K562 (cell line): ENCODE measurements at regions not wholly inside any gene's neighbourhood (a gene's known extent, or its start where the extent isn't known, plus 50 kb on each side); places are given as distances from the start of the nearest gene placed in this dataset.

Source experiments
- ATAC-seq: fragments of 200-7000 bp; cut with Tn5 transposase; 3 replicates; pipeline ENCODE4 v1.9.1; 2020; ENCODE audit warnings: moderate library complexity
- BruUV-seq: library from RNA; stranded (reverse); fragments of 400-500 nt; replicated peaks from 2 replicates; lab custom pipeline; 2021; lab: Mats Ljungman, UMichigan
- CTCF ChIA-PET: fragments of 300-600 bp; formaldehyde crosslinking; extraction: SDS; loops from one replicate; lab custom pipeline; 2021; ENCODE audit warnings: low intra/inter-chr PET ratio; lab: Yijun Ruan, JAX
- POLR2A ChIA-PET: fragments of 300-600, 350-650 bp; sonication (Branson Sonifier 250); formaldehyde crosslinking; extraction: SDS; loops from one replicate; lab custom pipeline; 2021; ENCODE audit warnings: antibody characterized with exemption, inconsistent platforms; lab: Yijun Ruan, JAX
- DNase-seq, 4 experiments: peaks; one replicate each; pipeline versions ENCODE4 v3.0.0 to v3.0.0-alpha.2; 2011 to 2018; ENCODE audit warnings: low spot score in 3 of 4, mixed read lengths in 3 of 4; ENCODE audit errors: extremely low read depth in 1 of 4
- FAIRE-seq: peaks from 2 replicates; lab custom pipeline; 2011; peaks lifted over from hg19 to GRCh38; lab: Jason Lieb, UNC
- H2AFZ ChIP-seq: 2 replicates; pipeline ENCODE4 v1.6.0; 2011; ENCODE audit warnings: low read depth, low read length, control low read depth, inconsistent platforms
- H3K27ac ChIP-seq: fragments of 200-600 bp; 3 replicates; pipeline ENCODE4 v1.8.0; 2011; ENCODE audit warnings: low read depth, mild to moderate bottlenecking, control low read depth, inconsistent platforms, low read length, moderate library complexity, mixed read lengths; ENCODE audit errors: extremely low read depth
- H3K27me3 ChIP-seq, 2 experiments: fragments of 300-600 bp in 1 of 2; 2 replicates in 1 of 2; 3 replicates in 1 of 2; pipeline versions ENCODE4 v1.6.0 to v1.8.0; 2011; ENCODE audit warnings: inconsistent platforms in 2 of 2, low read length in 2 of 2, mild to moderate bottlenecking in 1 of 2, mixed read lengths in 1 of 2, moderate library complexity in 1 of 2; ENCODE audit not compliant: control insufficient read depth in 2 of 2, insufficient read depth in 2 of 2
- H3K36me3 ChIP-seq: fragments of 300-600 bp; 3 replicates; pipeline ENCODE4 v1.8.0; 2011; ENCODE audit warnings: mild to moderate bottlenecking, low read length, inconsistent platforms; ENCODE audit not compliant: control insufficient read depth, insufficient read depth
- H3K4me1 ChIP-seq, 2 experiments: fragments of 200-600 bp in 1 of 2; replicated peaks in 1 of 2; 2 replicates in 1 of 2; 3 replicates in 1 of 2; pipeline versions ENCODE4 v1.5.1 to v1.8.0; 2011; ENCODE audit warnings: inconsistent platforms in 2 of 2, low read length in 2 of 2, mild to moderate bottlenecking in 1 of 2, mixed read lengths in 1 of 2, moderate library complexity in 1 of 2; ENCODE audit not compliant: control insufficient read depth in 2 of 2, insufficient read depth in 2 of 2
- H3K4me2 ChIP-seq: 2 replicates; pipeline ENCODE4 v1.6.1; 2011; ENCODE audit warnings: low read length, control low read depth, inconsistent platforms, mixed read lengths; ENCODE audit not compliant: insufficient read depth
- H3K4me3 ChIP-seq: fragments of 200-600 bp; sonication (generic), shearing (Covaris generic); 2 replicates; pipeline ENCODE4 v1.5.1; 2016; ENCODE audit warnings: control low read depth, inconsistent platforms
- H3K79me2 ChIP-seq: fragments of 200-600 bp; 3 replicates; pipeline ENCODE4 v1.8.0; 2011; ENCODE audit warnings: low read length, inconsistent platforms; ENCODE audit not compliant: control insufficient read depth, insufficient read depth
- H3K9ac ChIP-seq, 2 experiments: 2 replicates each; pipeline versions ENCODE4 v1.6.0 to v1.6.1; 2011; ENCODE audit warnings: low read depth in 2 of 2, low read length in 2 of 2, control low read depth in 1 of 2, inconsistent platforms in 1 of 2, mild to moderate bottlenecking in 1 of 2, mixed read lengths in 1 of 2; ENCODE audit not compliant: insufficient read depth in 1 of 2
- H3K9me1 ChIP-seq: one replicate; pipeline ENCODE4 v1.6.0; 2011; ENCODE audit warnings: inconsistent platforms, mild to moderate bottlenecking, low read length, moderate library complexity; ENCODE audit not compliant: control insufficient read depth, insufficient read depth
- H3K9me3 ChIP-seq: replicated peaks from 2 replicates; pipeline ENCODE4 v1.5.1; 2011; ENCODE audit warnings: low read depth, low read length, inconsistent platforms; ENCODE audit not compliant: control insufficient read depth, insufficient read depth
- H4K20me1 ChIP-seq: replicated peaks from 2 replicates; pipeline ENCODE4 v1.6.1; 2011; ENCODE audit warnings: low read length, inconsistent platforms, mixed read lengths; ENCODE audit not compliant: control insufficient read depth, insufficient read depth
- CUX1 ChIP-seq: fragments of 200-800 bp; sonication (Bioruptor generic); IDR thresholded peaks from 2 replicates; pipeline ENCODE4 v1.6.1; 2016; ENCODE audit warnings: missing genetic modification characterization, missing compliant biosample characterization
- EP300 ChIP-seq: IDR thresholded peaks from 2 replicates; pipeline ENCODE4 v1.6.1; 2012; ENCODE audit warnings: low read length, improper control_type of control experiment
- NFRKB ChIP-seq: fragments of 450-650 bp; IDR thresholded peaks from 2 replicates; pipeline ENCODE4 v1.6.1; 2016; ENCODE audit warnings: low read depth
- TAF7 ChIP-seq: fragments of 450-650 bp; IDR thresholded peaks from 2 replicates; pipeline ENCODE4 v1.6.1; 2016; ENCODE audit warnings: missing genetic modification characterization, missing compliant biosample characterization
- TFAP4 ChIP-seq: sonication (generic); formaldehyde crosslinking; IDR thresholded peaks from 2 replicates; pipeline ENCODE4 v1.8.0; 2022; ENCODE audit warnings: missing genetic modification reagents, mild to moderate bottlenecking, moderate library complexity, borderline replicate concordance
- ZNF785 ChIP-seq: fragments of 250-450 bp; sonication (Bioruptor Pico); IDR thresholded peaks from 2 replicates; pipeline ENCODE4 v1.4.0; 2020; ENCODE audit warnings: mild to moderate bottlenecking
- WGBS: fragments of 100-300 bp; shearing (Covaris generic); methylation state at CpG from one replicate; pipeline ENCODE4 v1.1.6; 2016; ENCODE audit warnings: low coverage, mixed read lengths; ENCODE audit not compliant: insufficient coverage; ENCODE audit errors: missing lambda C conversion rate; 5-methylcytosine and 5-hydroxymethylcytosine counted together
- in situ Hi-C: fragments of 300-500 bp; cut with MboI; formaldehyde crosslinking; loops from 4 replicates; pipeline ENCODE4 v1.15.0; 2018; ENCODE audit warnings: inconsistent platforms, mixed read lengths
- intact Hi-C: fragments of 100-400 bp; cut with micrococcal nuclease; formaldehyde crosslinking; loops from 2 replicates; pipeline ENCODE4 v1.14.2; 2022
- TF ChIP-seq, protein P1 (sequence below): sonication (generic); formaldehyde crosslinking; IDR thresholded peaks from 2 replicates; pipeline ENCODE4 v1.8.1; 2023; ENCODE audit warnings: mild to moderate bottlenecking, missing genetic modification reagents

GRCh38 chr5:27482663-27483062 lies 444.3 kb upstream of the CDH9 start:
- H3K27me3 ChIP-seq, result no peaks in the 10 kb centered on the region
- H3K4me3 ChIP-seq, result no peak overlapping the region
- H3K9me1 ChIP-seq, result no peaks in the 10 kb centered on the region
- no TSS peak for BruUV-seq
- no peaks in the 10 kb centered on the region for H4K20me1 ChIP-seq
- intact Hi-C loops (no loop called here), in situ Hi-C loops (no loop called here)
- ATAC-seq (no peak), DNase-seq (no peak), FAIRE-seq (no peak)
- no peaks in the 10 kb centered on the region for H3K79me2 ChIP-seq
- H3K36me3 ChIP-seq, result no peaks in the 10 kb centered on the region; the same call in 2 of the 3 replicates
- ChIA-PET CTCF (no interaction called here), POLR2A (no interaction called here)
- H3K27ac ChIP-seq, result no peak overlapping the region
- no peaks in the 10 kb centered on the region for H3K9me3 ChIP-seq
- H3K4me2 ChIP-seq, result no peak overlapping the region
- no peak overlapping the region for H3K9ac ChIP-seq
- H3K4me1 ChIP-seq, result no peaks in the 10 kb centered on the region
- no peak overlapping the region for H2AFZ ChIP-seq
- WGBS, result 9% methylated on average over 1 of the region's 1 CpG
- no peak for TF ChIP-seq EP300
- no peak for TF ChIP-seq ZNF785 (CRISPR knock-in tag)
- no peak for TF ChIP-seq NFRKB
- TF ChIP-seq, protein P1, sequence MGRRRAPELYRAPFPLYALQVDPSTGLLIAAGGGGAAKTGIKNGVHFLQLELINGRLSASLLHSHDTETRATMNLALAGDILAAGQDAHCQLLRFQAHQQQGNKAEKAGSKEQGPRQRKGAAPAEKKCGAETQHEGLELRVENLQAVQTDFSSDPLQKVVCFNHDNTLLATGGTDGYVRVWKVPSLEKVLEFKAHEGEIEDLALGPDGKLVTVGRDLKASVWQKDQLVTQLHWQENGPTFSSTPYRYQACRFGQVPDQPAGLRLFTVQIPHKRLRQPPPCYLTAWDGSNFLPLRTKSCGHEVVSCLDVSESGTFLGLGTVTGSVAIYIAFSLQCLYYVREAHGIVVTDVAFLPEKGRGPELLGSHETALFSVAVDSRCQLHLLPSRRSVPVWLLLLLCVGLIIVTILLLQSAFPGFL (CRISPR knock-in tag), result no peak
- no peak for TF ChIP-seq CUX1 (CRISPR knock-in tag)
- TF ChIP-seq TAF7, result no peak
- TF ChIP-seq TFAP4 (CRISPR knock-in tag), result no peak
